ENCODE measurements at regions not wholly inside any gene's neighbourhood (a gene's known extent, or its start where the extent isn't known, plus 50 kb on each side); places are given as distances from the start of the nearest gene placed in this dataset.
A peak's percentile ranks its signal among the peaks of the same experiment; 100 is the strongest.

- Histone ChIP-seq H3K9me3 (no peaks in the 10 kb centered on the region), H3K27ac (no peak overlapping the region), H3K36me3 (replicated peaks in 1 of 2; ENCODE audit: insufficient read depth in 1 of 2, low read depth in 2 of 2) (no peaks in the 10 kb centered on the region), H3K4me1 (peaks cover 16% of the 10 kb centered on the region), H3K4me3 (no peak overlapping the region), H3K27me3 (no peaks in the 10 kb centered on the region)
- 71 to 92% methylated on average over 10 to 11 of the region's 11 CpGs for WGBS, 2 donors
- intact Hi-C loops (cut with DNase I), result loop anchor here (5.0 kb wide), 1 partner anchor 58 kb away; no protein-coding TSS in a partner anchor
- ATAC-seq, result no peak
- no peak for TF ChIP-seq POLR2A (IDR thresholded peaks at IDR 0.05)
- no peak for TF ChIP-seq CTCF (IDR thresholded peaks at IDR 0.05)
- DNase-seq, result peak in 3 of 4 donors; percentile 22 to 49 (median 28)
These were observed 102.6 kb upstream of the ALDH1B1 start for GRCh38 chr9:38289866-38290245.

GRCh38 chr9:38289236-38289865, 103.2 kb upstream of the ALDH1B1 start:
- DNase-seq (no peak), ATAC-seq (no peak)
- intact Hi-C loops (cut with DNase I), result loop anchor here (5.0 kb wide), 1 partner anchor 57 kb away; no protein-coding TSS in a partner anchor
- no peaks in the 10 kb centered on the region for H3K9me3 ChIP-seq
- no peaks in the 10 kb centered on the region for H3K27me3 ChIP-seq
- H3K4me1 ChIP-seq, result peaks cover 13% of the 10 kb centered on the region
- H3K27ac ChIP-seq, result no peak overlapping the region
- H3K4me3 ChIP-seq, result no peak overlapping the region
- TF ChIP-seq CTCF (IDR thresholded peaks at IDR 0.05) (no peak), POLR2A (IDR thresholded peaks at IDR 0.05) (no peak)
- 86 to 87% methylated on average over 4 of the region's 4 CpGs for WGBS, 2 donors
- H3K36me3 ChIP-seq (replicated peaks in 1 of 2; ENCODE audit: insufficient read depth in 1 of 2, low read depth in 2 of 2), result no peaks in the 10 kb centered on the region

- Histone ChIP-seq H3K36me3 (replicated peaks in 1 of 2; ENCODE audit: insufficient read depth in 1 of 2, low read depth in 2 of 2) (no peaks in the 10 kb centered on the region), H3K9me3 (no peaks in the 10 kb centered on the region), H3K27ac (no peak overlapping the region), H3K4me1 (peaks cover 13% of the 10 kb centered on the region), H3K27me3 (no peaks in the 10 kb centered on the region), H3K4me3 (no peak overlapping the region)
- no peak for ATAC-seq
- TF ChIP-seq POLR2A (IDR thresholded peaks at IDR 0.05) (no peak), CTCF (IDR thresholded peaks at IDR 0.05) (no peak)
- intact Hi-C loops (cut with DNase I), result loop anchor here (5.0 kb wide), 1 partner anchor 56 kb away; no protein-coding TSS in a partner anchor
- 81 to 83% methylated on average over 2 of the region's 2 CpGs for WGBS, 2 donors
- DNase-seq, result no peak
These were observed 104.0 kb upstream of the ALDH1B1 start for GRCh38 chr9:38288502-38288901.

- H3K4me1 ChIP-seq, result peaks cover 9% of the 10 kb centered on the region
- intact Hi-C loops (cut with DNase I), result loop anchor here (5.0 kb wide), 1 partner anchor 55 kb away; no protein-coding TSS in a partner anchor
- TF ChIP-seq CTCF (IDR thresholded peaks at IDR 0.05), result no peak
- no peak for TF ChIP-seq POLR2A (IDR thresholded peaks at IDR 0.05)
- no peak overlapping the region for H3K27ac ChIP-seq
- no peaks in the 10 kb centered on the region for H3K27me3 ChIP-seq
- H3K36me3 ChIP-seq (replicated peaks in 1 of 2; ENCODE audit: insufficient read depth in 1 of 2, low read depth in 2 of 2), result no peaks in the 10 kb centered on the region
- no peak overlapping the region for H3K4me3 ChIP-seq
- WGBS, 2 donors, result 94 to 96% methylated on average over 1 to 2 of the region's 2 CpGs
- ATAC-seq (no peak), DNase-seq (no peak)
- H3K9me3 ChIP-seq, result no peaks in the 10 kb centered on the region
These were observed 105.0 kb upstream of the ALDH1B1 start for GRCh38 chr9:38287420-38287985.

Measured in body of pancreas (tissue), 4 donors.